ENCODE measurements at regions not wholly inside any gene's neighbourhood (a gene's known extent, or its start where the extent isn't known, plus 50 kb on each side); places are given as distances from the start of the nearest gene placed in this dataset.

GRCh38 chr4:133823177-133823576 lies 378.4 kb downstream of the PABPC4L start:
- H2AK5ac ChIP-seq (ENCODE audit: low read depth, low read length) = no peak overlapping the region
- no peak overlapping the region for H2BK120ac ChIP-seq (ENCODE audit: low read depth, low read length)
- BruUV-seq (replicated peaks) = no TSS peak
- in situ Hi-C loops (cut with MboI; ENCODE audit: low sequenced_read_pairs) = no loop called here
- no peak overlapping the region for H2BK15ac ChIP-seq (ENCODE audit: low read depth, low read length)
- dilution Hi-C loops (cut with HindIII; ENCODE audit: low sequenced_read_pairs, unreplicated experiment) = no loop called here
- intact Hi-C loops (cut with micrococcal nuclease) = no loop called here
- no peak overlapping the region for H3K4ac ChIP-seq (ENCODE audit: low read depth, low read length)
- H3K36me3 ChIP-seq (ENCODE audit: control insufficient read depth, insufficient read depth, low read length) = no peaks in the 10 kb centered on the region
- H3K18ac ChIP-seq (ENCODE audit: low read depth, low read length) = no peak overlapping the region
- no peak overlapping the region for H3K14ac ChIP-seq (replicated peaks; ENCODE audit: low read depth, low read length)
- H3K79me1 ChIP-seq (ENCODE audit: low read depth in 1 of 2, low read length in 2 of 2) = no peaks in the 10 kb centered on the region
- H4K91ac ChIP-seq (ENCODE audit: insufficient read depth, low read depth, low read length) = no peak overlapping the region
- no peak overlapping the region for H2AK9ac ChIP-seq (replicated peaks; ENCODE audit: low read depth, low read length, poor library complexity)
- ChIA-PET POLR2A (ENCODE audit: unreplicated experiment) (no interaction called here), CTCF (no interaction called here)
- no peak overlapping the region for H3K9ac ChIP-seq (ENCODE audit: low read depth, low read length)
- no peak overlapping the region for H4K8ac ChIP-seq (ENCODE audit: low read depth in 2 of 2, low read length in 2 of 2)
- H3K9me1 ChIP-seq (ENCODE audit: insufficient read depth, low read length) = no peaks in the 10 kb centered on the region
- H3K56ac ChIP-seq (ENCODE audit: extremely low read depth, insufficient read depth, low read length) = no peak overlapping the region
- H2AFZ ChIP-seq (replicated peaks; ENCODE audit: low read length, poor library complexity) = no peak overlapping the region
- H3K23ac ChIP-seq (ENCODE audit: low read depth, low read length) = no peak overlapping the region
- no CpG with 5 or more reads among the region's 3 CpGs for WGBS, 2 experiments (ENCODE audit: extremely low coverage in 2 of 2, insufficient read length in 1 of 2)
- H2BK5ac ChIP-seq (ENCODE audit: low read depth, low read length, poor library complexity, severe bottlenecking) = no peak overlapping the region
- no peaks in the 10 kb centered on the region for H3K9me3 ChIP-seq (ENCODE audit: control insufficient read depth, insufficient read depth, low read length)
- no peaks in the 10 kb centered on the region for H3K27me3 ChIP-seq (ENCODE audit: control insufficient read depth, insufficient read depth, low read length)
- H2BK20ac ChIP-seq (ENCODE audit: low read depth, low read length) = no peak overlapping the region
- no peak overlapping the region for H4K5ac ChIP-seq (ENCODE audit: low read depth, low read length)
- no peak overlapping the region for H3K4me3 ChIP-seq (ENCODE audit: insufficient read depth, low read depth, low read length)
- no peaks in the 10 kb centered on the region for H4K20me1 ChIP-seq (ENCODE audit: insufficient read depth, low read length)
- no peaks in the 10 kb centered on the region for H3K4me1 ChIP-seq (ENCODE audit: control insufficient read depth, insufficient read depth, low read length)
- TF ChIP-seq, protein P1, sequence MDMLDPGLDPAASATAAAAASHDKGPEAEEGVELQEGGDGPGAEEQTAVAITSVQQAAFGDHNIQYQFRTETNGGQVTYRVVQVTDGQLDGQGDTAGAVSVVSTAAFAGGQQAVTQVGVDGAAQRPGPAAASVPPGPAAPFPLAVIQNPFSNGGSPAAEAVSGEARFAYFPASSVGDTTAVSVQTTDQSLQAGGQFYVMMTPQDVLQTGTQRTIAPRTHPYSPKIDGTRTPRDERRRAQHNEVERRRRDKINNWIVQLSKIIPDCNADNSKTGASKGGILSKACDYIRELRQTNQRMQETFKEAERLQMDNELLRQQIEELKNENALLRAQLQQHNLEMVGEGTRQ (IDR thresholded peaks at IDR 0.05; ENCODE audit: low read depth, low read length) = no peak
- no peak for TF ChIP-seq POLR2A (IDR thresholded peaks at IDR 0.05; ENCODE audit: low read depth, low read length)
- no peak for TF ChIP-seq RCOR1 (IDR thresholded peaks at IDR 0.05; ENCODE audit: insufficient replicate concordance, low read length)
- no peak for TF ChIP-seq RAD21 (IDR thresholded peaks at IDR 0.05; ENCODE audit: low read length)
- no peak for TF ChIP-seq NFE2L2 (IDR thresholded peaks at IDR 0.05; ENCODE audit: low read depth, low read length)
- TF ChIP-seq, protein P2, sequence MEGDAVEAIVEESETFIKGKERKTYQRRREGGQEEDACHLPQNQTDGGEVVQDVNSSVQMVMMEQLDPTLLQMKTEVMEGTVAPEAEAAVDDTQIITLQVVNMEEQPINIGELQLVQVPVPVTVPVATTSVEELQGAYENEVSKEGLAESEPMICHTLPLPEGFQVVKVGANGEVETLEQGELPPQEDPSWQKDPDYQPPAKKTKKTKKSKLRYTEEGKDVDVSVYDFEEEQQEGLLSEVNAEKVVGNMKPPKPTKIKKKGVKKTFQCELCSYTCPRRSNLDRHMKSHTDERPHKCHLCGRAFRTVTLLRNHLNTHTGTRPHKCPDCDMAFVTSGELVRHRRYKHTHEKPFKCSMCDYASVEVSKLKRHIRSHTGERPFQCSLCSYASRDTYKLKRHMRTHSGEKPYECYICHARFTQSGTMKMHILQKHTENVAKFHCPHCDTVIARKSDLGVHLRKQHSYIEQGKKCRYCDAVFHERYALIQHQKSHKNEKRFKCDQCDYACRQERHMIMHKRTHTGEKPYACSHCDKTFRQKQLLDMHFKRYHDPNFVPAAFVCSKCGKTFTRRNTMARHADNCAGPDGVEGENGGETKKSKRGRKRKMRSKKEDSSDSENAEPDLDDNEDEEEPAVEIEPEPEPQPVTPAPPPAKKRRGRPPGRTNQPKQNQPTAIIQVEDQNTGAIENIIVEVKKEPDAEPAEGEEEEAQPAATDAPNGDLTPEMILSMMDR (conservative IDR thresholded peaks at IDR 0.05; ENCODE audit: low read depth, low read length) = no peak
- no peak for TF ChIP-seq MXI1 (IDR thresholded peaks at IDR 0.05; ENCODE audit: borderline replicate concordance, low read depth, low read length)
- no peak for TF ChIP-seq FOS (IDR thresholded peaks at IDR 0.05; ENCODE audit: low read depth, low read length)
- ATAC-seq (ENCODE audit: low read depth) (no peak), DNase-seq (no peak)
- H3K4me2 ChIP-seq (ENCODE audit: low read depth, low read length) = no peak overlapping the region
- no peak overlapping the region for H3K27ac ChIP-seq (ENCODE audit: insufficient read depth, low read length)

Data from IMR-90 (cell line).